Mesenchymal stem cell (in vitro differentiated cells and primary cell): ENCODE measurements at regions not wholly inside any gene's neighbourhood (a gene's known extent, or its start where the extent isn't known, plus 50 kb on each side); places are given as distances from the start of the nearest gene placed in this dataset.

Source experiments
- DNase-seq: peaks from one replicate; pipeline ENCODE4 v3.0.0-alpha.2; 2013
- H2AFZ ChIP-seq: one replicate; pipeline ENCODE4 v1.6.1; 2013; ENCODE audit warnings: low read depth, mild to moderate bottlenecking, control low read depth, inconsistent platforms, low read length, moderate library complexity
- H2AK5ac ChIP-seq: 2 replicates; pipeline ENCODE4 v1.6.1; 2013; ENCODE audit warnings: low read length, moderate library complexity, mild to moderate bottlenecking, inconsistent platforms; ENCODE audit not compliant: severe bottlenecking
- H2BK120ac ChIP-seq: one replicate; pipeline ENCODE4 v1.6.1; 2013; ENCODE audit warnings: low read depth, mild to moderate bottlenecking, inconsistent platforms, low read length, moderate library complexity
- H2BK12ac ChIP-seq, 2 experiments: one replicate each; pipeline ENCODE4 v1.6.1; 2013; ENCODE audit warnings: inconsistent platforms in 2 of 2, low read length in 2 of 2, mild to moderate bottlenecking in 2 of 2, moderate library complexity in 2 of 2, control low read depth in 1 of 2
- H2BK15ac ChIP-seq: one replicate; pipeline ENCODE4 v1.6.1; 2013; ENCODE audit warnings: mild to moderate bottlenecking, low read depth, inconsistent platforms; ENCODE audit not compliant: poor library complexity, severe bottlenecking
- H2BK5ac ChIP-seq: 2 replicates; pipeline ENCODE4 v1.6.1; 2013; ENCODE audit warnings: low read depth, mild to moderate bottlenecking, low read length, control low read depth, inconsistent platforms; ENCODE audit not compliant: poor library complexity, severe bottlenecking
- H3K14ac ChIP-seq, 2 experiments: one replicate each; pipeline ENCODE4 v1.6.1; 2013; ENCODE audit warnings: inconsistent platforms in 2 of 2, low read length in 2 of 2, control low read depth in 1 of 2, mild to moderate bottlenecking in 1 of 2, moderate library complexity in 1 of 2
- H3K18ac ChIP-seq, 2 experiments: one replicate each; pipeline ENCODE4 v1.6.1; 2013; ENCODE audit warnings: inconsistent platforms in 2 of 2, low read length in 2 of 2, control low read depth in 1 of 2, low read depth in 1 of 2, mild to moderate bottlenecking in 1 of 2
- H3K23ac ChIP-seq, 2 experiments: one replicate each; pipeline ENCODE4 v1.6.1; 2013; ENCODE audit warnings: inconsistent platforms in 2 of 2, low read length in 2 of 2, mild to moderate bottlenecking in 2 of 2, moderate library complexity in 2 of 2, control low read depth in 1 of 2
- H3K27ac ChIP-seq: 2 replicates; pipeline ENCODE4 v1.5.1; 2013; ENCODE audit warnings: mild to moderate bottlenecking, moderate library complexity, low read length, control low read depth, inconsistent platforms; ENCODE audit not compliant: poor library complexity, severe bottlenecking
- H3K27me3 ChIP-seq, 2 experiments: 2 replicates each; pipeline versions ENCODE4 v1.6.1 to v1.7.0; 2013; ENCODE audit warnings: low read length in 2 of 2, mild to moderate bottlenecking in 2 of 2, moderate library complexity in 2 of 2, control low read depth in 1 of 2, inconsistent platforms in 1 of 2; ENCODE audit not compliant: control insufficient read depth in 1 of 2, insufficient read depth in 1 of 2
- H3K36me3 ChIP-seq, 2 experiments: 2 replicates each; pipeline versions ENCODE4 v1.6.1 to v1.7.0; 2013; ENCODE audit warnings: low read length in 2 of 2, control low read depth in 1 of 2, inconsistent platforms in 1 of 2, low read depth in 1 of 2, mild to moderate bottlenecking in 1 of 2; ENCODE audit not compliant: insufficient read depth in 2 of 2, control insufficient read depth in 1 of 2
- H3K4ac ChIP-seq, 2 experiments: one replicate each; pipeline ENCODE4 v1.6.1; 2013; ENCODE audit warnings: inconsistent platforms in 2 of 2, low read length in 2 of 2, mild to moderate bottlenecking in 2 of 2, moderate library complexity in 2 of 2, control low read depth in 1 of 2, low read depth in 1 of 2
- H3K4me1 ChIP-seq: 2 replicates; pipeline ENCODE4 v1.6.1; 2013; ENCODE audit warnings: low read depth, low read length, control low read depth; ENCODE audit not compliant: control insufficient read depth, insufficient read depth
- H3K4me2 ChIP-seq: 2 replicates; pipeline ENCODE4 v1.6.1; 2013; ENCODE audit warnings: low read length, mild to moderate bottlenecking, inconsistent platforms; ENCODE audit not compliant: poor library complexity, severe bottlenecking
- H3K4me3 ChIP-seq, 2 experiments: 2 replicates each; pipeline versions ENCODE4 v1.5.1 to v1.7.0; 2013; ENCODE audit warnings: low read length in 2 of 2, mild to moderate bottlenecking in 2 of 2, control low read depth in 1 of 2, low read depth in 1 of 2; ENCODE audit not compliant: insufficient read depth in 1 of 2
- H3K79me1 ChIP-seq: replicated peaks from 2 replicates; pipeline ENCODE4 v1.6.1; 2013; ENCODE audit warnings: mild to moderate bottlenecking, control low read depth, low read length, inconsistent platforms; ENCODE audit not compliant: poor library complexity, severe bottlenecking
- H3K9ac ChIP-seq: 2 replicates; pipeline ENCODE4 v1.7.0; 2013; ENCODE audit warnings: mild to moderate bottlenecking, low read length, moderate library complexity
- H3K9me3 ChIP-seq: 2 replicates; pipeline ENCODE4 v1.7.0; 2013; ENCODE audit warnings: mild to moderate bottlenecking, low read length; ENCODE audit not compliant: control insufficient read depth
- H4K8ac ChIP-seq: one replicate; pipeline ENCODE4 v1.6.1; 2013; ENCODE audit warnings: inconsistent platforms, mild to moderate bottlenecking, low read length, moderate library complexity
- H4K91ac ChIP-seq: one replicate; pipeline ENCODE4 v1.6.1; 2013; ENCODE audit warnings: mild to moderate bottlenecking, low read length, inconsistent platforms
- WGBS: methylation state at CpG from one replicate; pipeline ENCODE4 v1.1.7; 2013; ENCODE audit warnings: mixed read lengths; 5-methylcytosine and 5-hydroxymethylcytosine counted together

- no peak overlapping the region for H3K27ac ChIP-seq
- H4K8ac ChIP-seq, result no peak overlapping the region
- H3K36me3 ChIP-seq, result no peaks in the 10 kb centered on the region
- H3K4ac ChIP-seq, result no peak overlapping the region
- H2BK120ac ChIP-seq, result no peak overlapping the region
- no peaks in the 10 kb centered on the region for H3K9me3 ChIP-seq
- no peak overlapping the region for H2AFZ ChIP-seq
- no peaks in the 10 kb centered on the region for H3K79me1 ChIP-seq
- H3K18ac ChIP-seq, result no peak overlapping the region
- H3K14ac ChIP-seq, result no peak overlapping the region
- no peak overlapping the region for H3K23ac ChIP-seq
- H2BK5ac ChIP-seq, result no peak overlapping the region
- H3K4me1 ChIP-seq, result no peaks in the 10 kb centered on the region
- no peak overlapping the region for H4K91ac ChIP-seq
- H2AK5ac ChIP-seq, result no peak overlapping the region
- H3K4me3 ChIP-seq, result no peak overlapping the region
- peaks cover 0 to 5% of the 10 kb centered on the region in 2 experiments for H3K27me3 ChIP-seq
- no peak overlapping the region for H2BK15ac ChIP-seq
- H3K9ac ChIP-seq, result no peak overlapping the region
- no peak overlapping the region for H3K4me2 ChIP-seq
- no peak overlapping the region for H2BK12ac ChIP-seq
- 60% methylated on average over 6 of the region's 7 CpGs for WGBS
- no peak for DNase-seq
Observed at GRCh38 chr5:160923411-160923810, 71.4 kb upstream of the ATP10B start.

GRCh38 chr5:160922311-160922710 is 70.3 kb upstream of the ATP10B start:
- Histone ChIP-seq H2BK15ac (no peak overlapping the region), H3K9me3 (no peaks in the 10 kb centered on the region), H3K9ac (no peak overlapping the region), H3K23ac (no peak overlapping the region), H3K4me2 (no peak overlapping the region), H3K79me1 (no peaks in the 10 kb centered on the region), H3K18ac (no peak overlapping the region), H3K4me1 (no peaks in the 10 kb centered on the region), H2BK120ac (no peak overlapping the region), H3K14ac (no peak overlapping the region), H3K4ac (no peak overlapping the region), H2AFZ (no peak overlapping the region), H3K27me3 (peaks cover 0 to 4% of the 10 kb centered on the region in 2 experiments), H4K91ac (no peak overlapping the region), H2AK5ac (no peak overlapping the region), H2BK12ac (no peak overlapping the region), H3K27ac (no peak overlapping the region), H4K8ac (no peak overlapping the region), H2BK5ac (no peak overlapping the region), H3K36me3 (no peaks in the 10 kb centered on the region), H3K4me3 (no peak overlapping the region)
- DNase-seq, result no peak
- 46% methylated on average over 2 of the region's 2 CpGs for WGBS

GRCh38 chr5:160921423-160922285 is 69.6 kb upstream of the ATP10B start:
- H2AK5ac ChIP-seq, result no peak overlapping the region
- H3K79me1 ChIP-seq, result no peaks in the 10 kb centered on the region
- 72% methylated on average over 3 of the region's 4 CpGs for WGBS
- H3K4me2 ChIP-seq, result no peak overlapping the region
- H3K27ac ChIP-seq, result no peak overlapping the region
- no peak overlapping the region for H4K91ac ChIP-seq
- H3K9me3 ChIP-seq, result no peaks in the 10 kb centered on the region
- H4K8ac ChIP-seq, result no peak overlapping the region
- H3K18ac ChIP-seq, result no peak overlapping the region
- no peak overlapping the region for H3K14ac ChIP-seq
- H2BK15ac ChIP-seq, result no peak overlapping the region
- no peak overlapping the region for H2BK12ac ChIP-seq
- H3K4me1 ChIP-seq, result no peaks in the 10 kb centered on the region
- H3K4ac ChIP-seq, result no peak overlapping the region
- no peak overlapping the region for H2BK120ac ChIP-seq
- H3K4me3 ChIP-seq, result no peak overlapping the region
- no peak overlapping the region for H2BK5ac ChIP-seq
- no peaks in the 10 kb centered on the region for H3K27me3 ChIP-seq
- DNase-seq, result no peak
- no peak overlapping the region for H3K23ac ChIP-seq
- H3K9ac ChIP-seq, result no peak overlapping the region
- no peaks in the 10 kb centered on the region for H3K36me3 ChIP-seq
- no peak overlapping the region for H2AFZ ChIP-seq

GRCh38 chr5:160919626-160920025 is 67.6 kb upstream of the ATP10B start:
- Histone ChIP-seq H2BK120ac (no peak overlapping the region), H3K14ac (no peak overlapping the region), H2BK12ac (no peak overlapping the region), H3K4me3 (no peak overlapping the region), H3K9ac (no peak overlapping the region), H3K9me3 (no peaks in the 10 kb centered on the region), H2BK5ac (no peak overlapping the region), H3K4me1 (no peaks in the 10 kb centered on the region), H3K4me2 (no peak overlapping the region), H3K23ac (no peak overlapping the region), H3K79me1 (no peaks in the 10 kb centered on the region), H3K27me3 (no peaks in the 10 kb centered on the region), H2BK15ac (no peak overlapping the region), H2AFZ (no peak overlapping the region), H4K91ac (no peak overlapping the region), H3K27ac (no peak overlapping the region), H4K8ac (no peak overlapping the region), H3K18ac (no peak overlapping the region), H3K4ac (no peak overlapping the region), H3K36me3 (no peaks in the 10 kb centered on the region), H2AK5ac (no peak overlapping the region)
- no peak for DNase-seq
- 84% methylated on average over 8 of the region's 8 CpGs for WGBS
